ENCODE measurements at regions not wholly inside any gene's neighbourhood (a gene's known extent, or its start where the extent isn't known, plus 50 kb on each side); places are given as distances from the start of the nearest gene placed in this dataset.

DNA sequence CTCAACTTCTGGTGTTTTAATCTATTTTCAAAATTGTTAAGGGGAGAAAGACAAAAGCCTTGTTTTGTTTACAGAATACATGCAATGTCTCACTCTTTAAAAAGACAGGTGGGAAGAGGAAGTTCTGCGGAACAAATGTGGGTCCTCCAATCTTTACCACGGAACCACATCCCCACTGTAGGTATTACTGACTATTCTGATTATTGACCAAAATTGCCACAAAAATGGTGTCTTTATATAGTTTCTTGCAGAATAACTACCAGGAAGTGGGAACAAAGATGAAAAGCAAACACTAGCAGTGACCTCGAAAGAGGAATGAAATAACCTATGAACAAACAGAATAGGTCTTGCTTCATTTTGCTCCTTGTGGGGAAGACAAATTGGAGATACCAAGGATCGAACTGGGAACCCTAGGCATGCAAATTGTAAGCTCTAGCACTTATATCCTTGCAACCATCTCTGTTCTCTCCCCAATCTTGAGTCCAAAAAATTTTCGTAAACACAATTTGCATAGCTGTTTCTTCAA lies 106.7 kb downstream of the GPX5 start:
- TF ChIP-seq, protein P1, sequence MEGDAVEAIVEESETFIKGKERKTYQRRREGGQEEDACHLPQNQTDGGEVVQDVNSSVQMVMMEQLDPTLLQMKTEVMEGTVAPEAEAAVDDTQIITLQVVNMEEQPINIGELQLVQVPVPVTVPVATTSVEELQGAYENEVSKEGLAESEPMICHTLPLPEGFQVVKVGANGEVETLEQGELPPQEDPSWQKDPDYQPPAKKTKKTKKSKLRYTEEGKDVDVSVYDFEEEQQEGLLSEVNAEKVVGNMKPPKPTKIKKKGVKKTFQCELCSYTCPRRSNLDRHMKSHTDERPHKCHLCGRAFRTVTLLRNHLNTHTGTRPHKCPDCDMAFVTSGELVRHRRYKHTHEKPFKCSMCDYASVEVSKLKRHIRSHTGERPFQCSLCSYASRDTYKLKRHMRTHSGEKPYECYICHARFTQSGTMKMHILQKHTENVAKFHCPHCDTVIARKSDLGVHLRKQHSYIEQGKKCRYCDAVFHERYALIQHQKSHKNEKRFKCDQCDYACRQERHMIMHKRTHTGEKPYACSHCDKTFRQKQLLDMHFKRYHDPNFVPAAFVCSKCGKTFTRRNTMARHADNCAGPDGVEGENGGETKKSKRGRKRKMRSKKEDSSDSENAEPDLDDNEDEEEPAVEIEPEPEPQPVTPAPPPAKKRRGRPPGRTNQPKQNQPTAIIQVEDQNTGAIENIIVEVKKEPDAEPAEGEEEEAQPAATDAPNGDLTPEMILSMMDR (IDR thresholded peaks at IDR 0.05): no peak
- no peak overlapping the region for H3K27ac Mint-ChIP-seq (ENCODE audit: unreplicated experiment)
- H3K27me3 Mint-ChIP-seq (ENCODE audit: low read depth): peaks cover 10% of the 10 kb centered on the region

DNA sequence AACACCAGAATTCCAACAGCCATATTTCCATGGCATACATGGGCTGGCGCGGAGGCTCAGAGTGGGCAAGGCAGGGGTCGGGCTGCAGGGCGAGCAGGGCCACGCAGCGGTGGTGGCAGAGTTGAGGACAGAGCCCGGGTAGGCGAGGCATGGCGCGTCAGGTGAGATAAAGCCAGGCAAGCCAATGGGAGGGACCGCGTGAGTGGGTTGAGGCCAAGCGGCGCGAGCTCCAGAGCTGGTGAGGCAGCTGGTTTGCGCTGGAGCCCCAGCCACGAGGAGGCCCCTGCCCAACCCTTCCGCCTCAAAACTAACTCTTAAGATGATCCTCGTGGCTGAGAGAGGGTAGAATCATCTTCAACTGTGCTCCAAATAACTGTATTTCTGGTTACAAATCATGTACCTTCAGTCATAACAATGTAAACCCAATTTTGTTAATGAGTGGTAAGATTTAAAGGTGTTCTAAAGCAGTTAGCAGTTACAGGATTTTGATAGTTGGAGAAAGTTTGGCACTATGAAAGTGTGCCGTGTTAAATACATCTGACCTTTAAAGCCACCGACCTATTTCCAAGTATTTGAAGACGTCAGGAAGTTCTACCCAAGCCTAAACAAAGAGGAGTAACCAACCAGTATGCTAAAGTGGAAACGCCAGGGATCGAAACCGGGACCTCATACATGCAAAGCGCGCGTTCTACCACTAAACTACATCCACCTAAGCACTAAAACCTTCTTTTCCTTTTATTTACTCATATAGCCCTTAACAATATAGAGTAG lies 107.9 kb downstream of the GPX5 start:
- peaks cover 12% of the 10 kb centered on the region for H3K4me1 Mint-ChIP-seq (ENCODE audit: low read depth)
- DNase-seq (ENCODE audit: low spot score): no peak
- no peaks in the 10 kb centered on the region for H3K36me3 Mint-ChIP-seq (ENCODE audit: low read depth)
- no peak overlapping the region for H3K27ac Mint-ChIP-seq (ENCODE audit: unreplicated experiment)
- no peaks in the 10 kb centered on the region for H3K9me3 Mint-ChIP-seq (ENCODE audit: low read depth)
- H3K27me3 Mint-ChIP-seq (ENCODE audit: low read depth): peaks cover 10% of the 10 kb centered on the region
- TF ChIP-seq, protein P1 (IDR thresholded peaks at IDR 0.05): no peak
- H3K4me3 Mint-ChIP-seq (ENCODE audit: unreplicated experiment): no peak overlapping the region

More for the DNA sequence above, 106.7 kb downstream of the GPX5 start:
- no peaks in the 10 kb centered on the region for H3K9me3 Mint-ChIP-seq (ENCODE audit: low read depth)
- H3K36me3 Mint-ChIP-seq (ENCODE audit: low read depth): no peaks in the 10 kb centered on the region
- no peak for DNase-seq (ENCODE audit: low spot score)
- peaks cover 12% of the 10 kb centered on the region for H3K4me1 Mint-ChIP-seq (ENCODE audit: low read depth)
- H3K4me3 Mint-ChIP-seq (ENCODE audit: unreplicated experiment): no peak overlapping the region

DNA sequence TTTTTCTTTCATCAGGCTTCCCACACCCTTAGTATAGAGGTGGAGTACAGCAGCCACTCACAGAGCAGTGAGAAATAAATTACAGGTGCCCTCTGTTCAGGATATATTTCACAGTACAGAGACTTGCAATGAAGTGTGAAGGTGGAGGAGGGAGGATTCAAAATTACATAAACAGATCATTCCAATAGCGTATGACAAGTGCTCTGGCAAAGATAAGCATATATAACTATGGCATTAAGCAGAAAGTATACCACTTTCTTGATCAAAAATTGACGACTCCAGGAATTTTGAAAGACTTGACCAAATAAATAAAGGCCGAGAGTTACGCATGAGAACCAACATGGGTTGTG lies 108.7 kb downstream of the GPX5 start:
- H3K36me3 Mint-ChIP-seq (ENCODE audit: low read depth): no peaks in the 10 kb centered on the region
- DNase-seq (ENCODE audit: low spot score): no peak
- H3K27me3 Mint-ChIP-seq (ENCODE audit: low read depth): peaks cover 10% of the 10 kb centered on the region
- TF ChIP-seq, protein P1 (IDR thresholded peaks at IDR 0.05): no peak
- peak overlapping the region; percentile 84 for H3K4me3 Mint-ChIP-seq (ENCODE audit: unreplicated experiment)
- no peaks in the 10 kb centered on the region for H3K9me3 Mint-ChIP-seq (ENCODE audit: low read depth)
- H3K4me1 Mint-ChIP-seq (ENCODE audit: low read depth): peaks cover 12% of the 10 kb centered on the region
- no peak overlapping the region for H3K27ac Mint-ChIP-seq (ENCODE audit: unreplicated experiment)

DNA sequence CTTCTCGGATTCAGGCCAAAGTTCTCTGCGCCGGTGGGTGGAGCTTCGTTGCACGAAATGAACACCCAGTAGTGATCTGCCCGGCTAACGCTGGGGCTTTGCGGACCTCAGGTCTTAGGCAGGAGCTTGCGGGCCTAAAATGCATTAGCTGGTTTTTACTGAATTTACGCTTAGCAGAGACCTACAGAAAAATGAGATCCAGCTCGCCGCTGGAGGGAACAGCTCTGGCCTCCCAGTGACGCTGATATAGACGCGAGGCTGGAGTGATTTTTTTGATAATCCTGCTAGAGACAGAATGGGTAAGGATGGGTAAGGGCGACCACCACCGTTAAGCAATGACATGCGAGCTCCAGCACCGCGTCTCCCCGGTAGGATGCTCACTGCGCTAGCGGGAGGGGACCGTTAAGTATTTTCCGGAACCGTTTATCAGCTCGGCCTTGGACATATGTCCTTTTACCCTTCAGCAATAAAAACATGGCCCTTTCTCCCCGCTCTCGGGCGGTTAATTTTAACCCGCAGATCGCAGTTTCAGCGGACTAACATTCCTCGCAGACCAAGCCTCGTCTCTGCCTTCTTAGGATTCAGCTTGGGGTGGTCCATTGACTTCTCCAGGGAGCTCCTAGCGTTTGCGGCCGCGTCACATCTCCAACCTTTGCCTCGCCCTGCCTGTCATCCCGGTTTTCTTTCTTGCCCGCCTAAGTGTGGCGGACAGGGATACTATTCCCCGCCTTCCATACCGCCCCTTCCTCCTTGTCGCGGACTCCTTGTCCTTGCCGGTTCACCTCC lies 109.3 kb downstream of the GPX5 start:
- peaks cover 10% of the 10 kb centered on the region for H3K27me3 Mint-ChIP-seq (ENCODE audit: low read depth)
- TF ChIP-seq, protein P1 (IDR thresholded peaks at IDR 0.05): no peak
- peak overlapping the region; percentile 49 for H3K27ac Mint-ChIP-seq (ENCODE audit: unreplicated experiment)

DNA sequence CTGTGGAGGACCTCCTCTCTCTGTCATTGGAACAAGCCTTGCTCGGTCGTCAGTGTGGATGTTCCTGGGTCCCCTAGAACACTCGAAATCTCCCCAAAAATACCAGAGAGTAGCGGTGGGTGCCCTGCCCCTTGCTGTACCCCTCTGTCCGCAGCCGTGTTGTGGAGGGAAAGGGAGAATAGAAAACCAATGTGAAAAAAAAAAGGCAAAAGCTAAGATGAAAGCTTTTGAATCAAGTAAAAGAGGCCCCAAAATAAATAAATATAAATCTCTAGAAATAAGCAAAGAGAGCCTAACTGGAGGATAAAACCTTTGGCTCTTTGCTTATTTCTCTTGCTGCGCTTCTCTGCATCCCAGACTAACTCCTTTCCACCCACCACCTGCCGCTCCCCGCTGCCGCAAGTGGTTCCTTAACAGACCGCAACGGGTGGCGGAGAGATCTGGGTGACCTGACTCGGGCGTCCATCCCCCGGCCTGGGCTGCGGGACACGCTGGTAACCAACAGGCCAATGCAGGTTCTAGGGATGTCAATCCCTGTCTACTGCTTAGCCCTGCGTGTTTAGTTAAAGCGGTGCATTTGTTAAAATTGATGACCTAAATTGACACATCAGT lies 110.0 kb downstream of the GPX5 start:
- peaks cover 7% of the 10 kb centered on the region for H3K27me3 Mint-ChIP-seq (ENCODE audit: low read depth)

More for the DNA sequence above, 109.3 kb downstream of the GPX5 start:
- Mint-ChIP-seq H3K4me3 (ENCODE audit: unreplicated experiment) (peak overlapping the region; percentile 84), H3K36me3 (ENCODE audit: low read depth) (no peaks in the 10 kb centered on the region), H3K9me3 (ENCODE audit: low read depth) (no peaks in the 10 kb centered on the region), H3K4me1 (ENCODE audit: low read depth) (peaks cover 12% of the 10 kb centered on the region)
- no peak for DNase-seq (ENCODE audit: low spot score)

More for the DNA sequence above, 110.0 kb downstream of the GPX5 start:
- TF ChIP-seq, protein P1 (IDR thresholded peaks at IDR 0.05): no peak
- H3K9me3 Mint-ChIP-seq (ENCODE audit: low read depth): no peaks in the 10 kb centered on the region
- peak overlapping the region; percentile 84 for H3K4me3 Mint-ChIP-seq (ENCODE audit: unreplicated experiment)
- peak overlapping the region; percentile 49 for H3K27ac Mint-ChIP-seq (ENCODE audit: unreplicated experiment)
- no peak for DNase-seq (ENCODE audit: low spot score)
- peaks cover 12% of the 10 kb centered on the region for H3K4me1 Mint-ChIP-seq (ENCODE audit: low read depth)
- H3K36me3 Mint-ChIP-seq (ENCODE audit: low read depth): no peaks in the 10 kb centered on the region

Data from chondrocyte (in vitro differentiated cells).